Neural progenitor cell (in vitro differentiated cells): ENCODE measurements at regions not wholly inside any gene's neighbourhood (a gene's known extent, or its start where the extent isn't known, plus 50 kb on each side); places are given as distances from the start of the nearest gene placed in this dataset.

ENCODE experiments used
- EZH2 ChIP-seq: fragments of 200-600 bp; sonication (generic); IDR thresholded peaks from 2 replicates; pipeline ENCODE4 v1.6.1; 2017; ENCODE audit warnings: antibody characterized with exemption, mild to moderate bottlenecking, moderate library complexity
- EZH2phosphoT487 ChIP-seq: fragments of 200-600 bp; sonication (generic); IDR thresholded peaks from 2 replicates; pipeline ENCODE4 v1.6.1; 2017; ENCODE audit warnings: antibody characterized with exemption
- TF ChIP-seq, protein P1 (sequence below): fragments of 200-600 bp; sonication (generic); IDR thresholded peaks from 2 replicates; pipeline ENCODE4 v1.5.1; 2017; ENCODE audit warnings: antibody characterized with exemption, mild to moderate bottlenecking

DNA sequence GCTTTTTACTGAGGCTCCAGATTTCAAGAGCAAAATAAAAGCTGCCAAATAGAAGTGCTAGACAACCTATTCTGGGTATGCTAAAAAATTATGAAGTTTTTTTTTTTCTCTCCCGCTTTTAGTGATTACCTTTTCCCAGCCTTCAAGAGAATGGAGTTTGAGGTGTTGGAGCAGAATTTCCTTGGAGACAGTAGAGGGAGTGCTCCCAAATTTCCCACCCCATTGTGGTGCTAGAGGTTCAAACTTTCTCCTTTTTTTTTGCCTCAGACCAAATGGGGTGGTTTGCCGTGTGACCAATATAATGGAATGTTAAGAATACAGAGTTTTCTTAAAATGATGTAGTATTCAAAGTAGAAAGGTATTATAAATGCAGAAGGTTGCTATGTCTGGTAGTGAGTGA lies 244.2 kb upstream of the RIOK2 start:
- TF ChIP-seq EZH2, result no peak
- TF ChIP-seq, protein P1, sequence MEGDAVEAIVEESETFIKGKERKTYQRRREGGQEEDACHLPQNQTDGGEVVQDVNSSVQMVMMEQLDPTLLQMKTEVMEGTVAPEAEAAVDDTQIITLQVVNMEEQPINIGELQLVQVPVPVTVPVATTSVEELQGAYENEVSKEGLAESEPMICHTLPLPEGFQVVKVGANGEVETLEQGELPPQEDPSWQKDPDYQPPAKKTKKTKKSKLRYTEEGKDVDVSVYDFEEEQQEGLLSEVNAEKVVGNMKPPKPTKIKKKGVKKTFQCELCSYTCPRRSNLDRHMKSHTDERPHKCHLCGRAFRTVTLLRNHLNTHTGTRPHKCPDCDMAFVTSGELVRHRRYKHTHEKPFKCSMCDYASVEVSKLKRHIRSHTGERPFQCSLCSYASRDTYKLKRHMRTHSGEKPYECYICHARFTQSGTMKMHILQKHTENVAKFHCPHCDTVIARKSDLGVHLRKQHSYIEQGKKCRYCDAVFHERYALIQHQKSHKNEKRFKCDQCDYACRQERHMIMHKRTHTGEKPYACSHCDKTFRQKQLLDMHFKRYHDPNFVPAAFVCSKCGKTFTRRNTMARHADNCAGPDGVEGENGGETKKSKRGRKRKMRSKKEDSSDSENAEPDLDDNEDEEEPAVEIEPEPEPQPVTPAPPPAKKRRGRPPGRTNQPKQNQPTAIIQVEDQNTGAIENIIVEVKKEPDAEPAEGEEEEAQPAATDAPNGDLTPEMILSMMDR, result peak; percentile 35
- TF ChIP-seq EZH2phosphoT487, result no peak
